HEK293 (cell line): ENCODE measurements at regions not wholly inside any gene's neighbourhood (a gene's known extent, or its start where the extent isn't known, plus 50 kb on each side); places are given as distances from the start of the nearest gene placed in this dataset.

Source experiments
- CTCF ChIA-PET: fragments of 350-600 bp; formaldehyde crosslinking; extraction: SDS; loops from one replicate; lab custom pipeline; 2021; ENCODE audit warnings: antibody characterized with exemption; lab: Yijun Ruan, JAX
- POLR2A ChIA-PET: fragments of 300-600 bp; formaldehyde crosslinking; extraction: SDS; loops from one replicate; lab custom pipeline; 2020; ENCODE audit warnings: antibody characterized with exemption, inconsistent platforms; lab: Yijun Ruan, JAX
- H3K27ac ChIP-seq: fragments of 200-500 bp; sonication (Bioruptor generic); 2 replicates; pipeline ENCODE4 v1.5.1; 2014; ENCODE audit warnings: low read depth, low read length, control low read depth, inconsistent platforms; ENCODE audit errors: extremely low read depth
- H3K36me3 ChIP-seq, 2 experiments: fragments of 200-500 bp in 1 of 2; sonication (Bioruptor generic) in 1 of 2; 1 replicate in 1 of 2; 2 replicates in 1 of 2; pipeline ENCODE4 v1.5.1; 2014 to 2017; ENCODE audit warnings: inconsistent platforms in 2 of 2, low read length in 2 of 2; ENCODE audit not compliant: control insufficient read depth in 2 of 2, insufficient read depth in 1 of 2
- H3K4me1 ChIP-seq: fragments of 200-500 bp; sonication (Bioruptor generic); 2 replicates; pipeline ENCODE4 v1.5.1; 2014; ENCODE audit warnings: mild to moderate bottlenecking, low read length, inconsistent platforms; ENCODE audit not compliant: control insufficient read depth, insufficient read depth
- H3K4me3 ChIP-seq: 2 replicates; pipeline ENCODE4 v1.5.1; 2011; ENCODE audit warnings: low read depth, mild to moderate bottlenecking, control low read depth, low read length, moderate library complexity
- H3K9me3 ChIP-seq: fragments of 200-500 bp; sonication (Bioruptor generic); 2 replicates; pipeline ENCODE4 v1.5.1; 2014; ENCODE audit warnings: low read depth, low read length, inconsistent platforms; ENCODE audit not compliant: control insufficient read depth, insufficient read depth
- AEBP2 ChIP-seq: fragments of 450-650 bp; formaldehyde crosslinking; IDR thresholded peaks from 2 replicates; pipeline ENCODE4 v1.5.1; 2016; ENCODE audit warnings: missing biosample characterization, missing genetic modification characterization, borderline replicate concordance
- GLI4 ChIP-seq: fragments of 450-650 bp; formaldehyde crosslinking; IDR thresholded peaks from 2 replicates; pipeline ENCODE4 v1.5.1; 2016; ENCODE audit warnings: missing biosample characterization, missing genetic modification characterization
- KLF9 ChIP-seq: fragments of 450-650 bp; formaldehyde crosslinking; IDR thresholded peaks from 2 replicates; pipeline ENCODE4 v1.5.1; 2016; ENCODE audit warnings: missing biosample characterization, missing genetic modification characterization, low read depth
- SCRT2 ChIP-seq: fragments of 450-650 bp; formaldehyde crosslinking; IDR thresholded peaks from 2 replicates; pipeline ENCODE4 v1.5.1; 2016; ENCODE audit warnings: missing biosample characterization, missing genetic modification characterization
- WT1 ChIP-seq: fragments of 450-650 bp; formaldehyde crosslinking; IDR thresholded peaks from 2 replicates; pipeline ENCODE4 v1.5.1; 2016; ENCODE audit warnings: missing biosample characterization, missing genetic modification characterization
- YY1 ChIP-seq: fragments of 450-650 bp; formaldehyde crosslinking; IDR thresholded peaks from 2 replicates; pipeline ENCODE4 v1.5.1; 2018; ENCODE audit warnings: missing biosample characterization, missing genetic modification characterization
- ZBTB21 ChIP-seq: fragments of 450-650 bp; formaldehyde crosslinking; IDR thresholded peaks from 2 replicates; pipeline ENCODE4 v1.5.1; 2017; ENCODE audit warnings: missing biosample characterization, missing genetic modification characterization
- ZBTB48 ChIP-seq: fragments of 450-650 bp; formaldehyde crosslinking; IDR thresholded peaks from 2 replicates; pipeline ENCODE4 v1.5.1; 2016; ENCODE audit warnings: missing biosample characterization, missing genetic modification characterization
- ZNF121 ChIP-seq: fragments of 450-650 bp; formaldehyde crosslinking; IDR thresholded peaks from 2 replicates; pipeline ENCODE4 v1.5.1; 2016; ENCODE audit warnings: missing biosample characterization, missing genetic modification characterization
- ZNF324 ChIP-seq: fragments of 450-650 bp; formaldehyde crosslinking; IDR thresholded peaks from 2 replicates; pipeline ENCODE4 v1.5.1; 2016; ENCODE audit warnings: missing biosample characterization, missing genetic modification characterization
- ZNF366 ChIP-seq: fragments of 450-650 bp; formaldehyde crosslinking; conservative IDR thresholded peaks from 2 replicates; pipeline ENCODE4 v1.5.1; 2016; ENCODE audit warnings: missing biosample characterization, missing genetic modification characterization
- ZNF530 ChIP-seq: fragments of 450-650 bp; formaldehyde crosslinking; IDR thresholded peaks from 2 replicates; pipeline ENCODE4 v1.5.1; 2016; ENCODE audit warnings: low read depth, missing biosample characterization, missing genetic modification characterization
- ZNF561 ChIP-seq: fragments of 450-650 bp; IDR thresholded peaks from 2 replicates; pipeline ENCODE4 v1.5.1; 2018; ENCODE audit warnings: missing biosample characterization, missing genetic modification characterization, borderline replicate concordance
- ZNF585B ChIP-seq: fragments of 450-650 bp; formaldehyde crosslinking; IDR thresholded peaks from 2 replicates; pipeline ENCODE4 v1.5.1; 2016; ENCODE audit warnings: missing biosample characterization, missing genetic modification characterization
- ZNF600 ChIP-seq: fragments of 450-650 bp; formaldehyde crosslinking; IDR thresholded peaks from 2 replicates; pipeline ENCODE4 v1.5.1; 2016; ENCODE audit warnings: missing biosample characterization, missing genetic modification characterization
- ZNF747 ChIP-seq: fragments of 450-650 bp; formaldehyde crosslinking; IDR thresholded peaks from 2 replicates; pipeline ENCODE4 v1.5.1; 2016; ENCODE audit warnings: missing biosample characterization, missing genetic modification characterization
- ZNF777 ChIP-seq: fragments of 450-650 bp; formaldehyde crosslinking; IDR thresholded peaks from 2 replicates; pipeline ENCODE4 v1.5.1; 2017; ENCODE audit warnings: missing biosample characterization, missing genetic modification characterization, borderline replicate concordance
- TF ChIP-seq, protein P1 (sequence below): fragments of 450-650 bp; IDR thresholded peaks from 2 replicates; pipeline ENCODE4 v1.5.1; 2018; ENCODE audit warnings: missing biosample characterization, mild to moderate bottlenecking, missing genetic modification characterization
- TF ChIP-seq, protein P2 (sequence below): IDR thresholded peaks from 2 replicates; pipeline ENCODE4 v1.6.1; 2011; ENCODE audit warnings: mild to moderate bottlenecking, low read depth, low read length, borderline replicate concordance
- TF ChIP-seq, protein P3 (sequence below): fragments of 450-650 bp; formaldehyde crosslinking; IDR thresholded peaks from 2 replicates; pipeline ENCODE4 v1.5.1; 2016; ENCODE audit warnings: missing biosample characterization, missing genetic modification characterization

DNA sequence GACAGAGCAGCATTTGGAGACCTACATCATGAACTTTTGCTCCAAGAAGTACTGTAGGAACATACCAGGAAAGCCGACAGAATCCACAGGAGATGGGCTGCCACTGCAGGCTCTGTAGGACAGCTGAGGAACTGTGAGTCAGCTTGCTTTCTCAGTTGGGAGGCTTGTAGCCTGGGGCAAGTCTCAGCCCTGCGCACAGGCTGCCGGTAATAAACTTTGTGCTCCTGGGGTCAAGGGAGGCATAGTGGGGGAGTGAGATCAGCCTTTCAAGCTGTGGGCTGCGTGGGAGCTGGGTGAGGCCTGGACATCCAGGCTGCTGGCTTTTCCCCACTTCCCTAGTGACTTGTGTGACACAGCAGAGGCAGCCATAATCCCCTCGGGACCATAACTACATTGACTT, 718.0 kb upstream of the CDH10 start (continued):
- TF ChIP-seq, protein P1, sequence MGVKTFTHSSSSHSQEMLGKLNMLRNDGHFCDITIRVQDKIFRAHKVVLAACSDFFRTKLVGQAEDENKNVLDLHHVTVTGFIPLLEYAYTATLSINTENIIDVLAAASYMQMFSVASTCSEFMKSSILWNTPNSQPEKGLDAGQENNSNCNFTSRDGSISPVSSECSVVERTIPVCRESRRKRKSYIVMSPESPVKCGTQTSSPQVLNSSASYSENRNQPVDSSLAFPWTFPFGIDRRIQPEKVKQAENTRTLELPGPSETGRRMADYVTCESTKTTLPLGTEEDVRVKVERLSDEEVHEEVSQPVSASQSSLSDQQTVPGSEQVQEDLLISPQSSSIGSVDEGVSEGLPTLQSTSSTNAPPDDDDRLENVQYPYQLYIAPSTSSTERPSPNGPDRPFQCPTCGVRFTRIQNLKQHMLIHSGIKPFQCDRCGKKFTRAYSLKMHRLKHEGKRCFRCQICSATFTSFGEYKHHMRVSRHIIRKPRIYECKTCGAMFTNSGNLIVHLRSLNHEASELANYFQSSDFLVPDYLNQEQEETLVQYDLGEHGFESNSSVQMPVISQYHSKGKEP (tag by site-specific recombination), result no peak
- no peak for TF ChIP-seq AEBP2 (tag by site-specific recombination)

GRCh38 chr5:25358919-25359318, 714.1 kb upstream of the CDH10 start:
- H3K9me3 ChIP-seq, result no peaks in the 10 kb centered on the region
- no peak overlapping the region for H3K27ac ChIP-seq
- TF ChIP-seq ZNF561 (tag by site-specific recombination), result no peak
- no peak for TF ChIP-seq SCRT2 (tag by site-specific recombination)
- TF ChIP-seq KLF9, result no peak
- TF ChIP-seq ZNF530 (tag by site-specific recombination), result no peak
- TF ChIP-seq, protein P2, sequence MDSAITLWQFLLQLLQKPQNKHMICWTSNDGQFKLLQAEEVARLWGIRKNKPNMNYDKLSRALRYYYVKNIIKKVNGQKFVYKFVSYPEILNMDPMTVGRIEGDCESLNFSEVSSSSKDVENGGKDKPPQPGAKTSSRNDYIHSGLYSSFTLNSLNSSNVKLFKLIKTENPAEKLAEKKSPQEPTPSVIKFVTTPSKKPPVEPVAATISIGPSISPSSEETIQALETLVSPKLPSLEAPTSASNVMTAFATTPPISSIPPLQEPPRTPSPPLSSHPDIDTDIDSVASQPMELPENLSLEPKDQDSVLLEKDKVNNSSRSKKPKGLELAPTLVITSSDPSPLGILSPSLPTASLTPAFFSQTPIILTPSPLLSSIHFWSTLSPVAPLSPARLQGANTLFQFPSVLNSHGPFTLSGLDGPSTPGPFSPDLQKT, result no peak
- no peak for TF ChIP-seq ZNF366 (tag by site-specific recombination)
- TF ChIP-seq GLI4 (tag by site-specific recombination), result no peak
- POLR2A ChIA-PET, result no interaction called here
- H3K4me3 ChIP-seq, result no peak overlapping the region
- CTCF ChIA-PET, result no interaction called here
- H3K36me3 ChIP-seq, result no peaks in the 10 kb centered on the region
- H3K4me1 ChIP-seq, result no peaks in the 10 kb centered on the region

- CTCF ChIA-PET, result no interaction called here
Observed at GRCh38 chr5:25357605-25358004, 712.8 kb upstream of the CDH10 start.

DNA sequence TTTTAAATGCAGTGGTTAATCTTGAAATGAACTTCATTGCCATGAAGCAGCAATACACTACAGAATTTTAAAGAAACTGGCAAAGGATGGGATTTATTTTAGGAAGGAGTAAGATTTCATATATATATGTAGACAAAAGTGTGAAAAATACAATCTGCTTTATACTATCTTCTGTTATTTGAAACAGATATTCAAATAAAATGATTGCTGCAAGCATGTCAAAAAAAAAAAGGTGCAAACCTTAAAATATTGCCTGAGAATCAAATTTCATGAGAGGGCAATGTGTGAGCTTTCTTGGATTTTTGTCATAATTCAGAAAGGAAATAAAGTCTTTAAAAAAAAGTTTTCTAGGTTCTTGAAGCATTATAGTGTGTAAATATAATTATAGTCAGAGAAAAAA, 705.0 kb upstream of the CDH10 start:
- no peak for TF ChIP-seq ZBTB48 (tag by site-specific recombination)
- no peak for TF ChIP-seq ZNF585B
- TF ChIP-seq ZNF747 (tag by site-specific recombination), result no peak
- no peak for TF ChIP-seq ZNF121 (tag by site-specific recombination)
- no peak for TF ChIP-seq YY1 (tag by site-specific recombination)
- TF ChIP-seq WT1 (tag by site-specific recombination), result no peak
- H3K36me3 ChIP-seq, result no peaks in the 10 kb centered on the region
- H3K9me3 ChIP-seq, result no peaks in the 10 kb centered on the region
- no peak overlapping the region for H3K4me3 ChIP-seq
- ChIA-PET CTCF (interaction anchor here (0.7 to 0.9 kb wide), 3 partner anchors 11 to 189 kb away, joined by 3 to 5 read pairs (median 3); no protein-coding TSS in a partner anchor), POLR2A (no interaction called here)
- no peak overlapping the region for H3K27ac ChIP-seq
- no peaks in the 10 kb centered on the region for H3K4me1 ChIP-seq

More at GRCh38 chr5:25357605-25358004, 712.8 kb upstream of the CDH10 start:
- POLR2A ChIA-PET, result no interaction called here
- Histone ChIP-seq H3K27ac (no peak overlapping the region), H3K4me3 (no peak overlapping the region), H3K9me3 (no peaks in the 10 kb centered on the region), H3K4me1 (no peaks in the 10 kb centered on the region), H3K36me3 (no peaks in the 10 kb centered on the region)
- TF ChIP-seq ZNF324 (tag by site-specific recombination), result no peak
- TF ChIP-seq ZNF600 (tag by site-specific recombination), result no peak
- no peak for TF ChIP-seq ZNF777 (tag by site-specific recombination)
- no peak for TF ChIP-seq ZBTB21 (tag by site-specific recombination)
- TF ChIP-seq, protein P3, sequence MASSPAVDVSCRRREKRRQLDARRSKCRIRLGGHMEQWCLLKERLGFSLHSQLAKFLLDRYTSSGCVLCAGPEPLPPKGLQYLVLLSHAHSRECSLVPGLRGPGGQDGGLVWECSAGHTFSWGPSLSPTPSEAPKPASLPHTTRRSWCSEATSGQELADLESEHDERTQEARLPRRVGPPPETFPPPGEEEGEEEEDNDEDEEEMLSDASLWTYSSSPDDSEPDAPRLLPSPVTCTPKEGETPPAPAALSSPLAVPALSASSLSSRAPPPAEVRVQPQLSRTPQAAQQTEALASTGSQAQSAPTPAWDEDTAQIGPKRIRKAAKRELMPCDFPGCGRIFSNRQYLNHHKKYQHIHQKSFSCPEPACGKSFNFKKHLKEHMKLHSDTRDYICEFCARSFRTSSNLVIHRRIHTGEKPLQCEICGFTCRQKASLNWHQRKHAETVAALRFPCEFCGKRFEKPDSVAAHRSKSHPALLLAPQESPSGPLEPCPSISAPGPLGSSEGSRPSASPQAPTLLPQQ, result no peak
